ENCODE measurements at regions not wholly inside any gene's neighbourhood (a gene's known extent, or its start where the extent isn't known, plus 50 kb on each side); places are given as distances from the start of the nearest gene placed in this dataset.

- Histone ChIP-seq H3K27ac (ENCODE audit: insufficient read length, low read depth, low read length) (no peak overlapping the region), H3K27me3 (ENCODE audit: insufficient read depth, low read length) (no peaks in the 10 kb centered on the region), H4K20me1 (ENCODE audit: control insufficient read depth, insufficient read depth, insufficient read length) (no peaks in the 10 kb centered on the region), H3K4me2 (ENCODE audit: insufficient read depth, insufficient read length, low read length) (no peak overlapping the region), H3K56ac (ENCODE audit: insufficient read length, low read depth, low read length) (no peak overlapping the region), H3K4ac (ENCODE audit: low read depth, low read length) (no peak overlapping the region), H3K79me1 (ENCODE audit: insufficient read depth, low read depth, low read length, poor library complexity, severe bottlenecking) (no peaks in the 10 kb centered on the region), H2BK5ac (ENCODE audit: insufficient read length, low read length) (no peak overlapping the region), H4K5ac (ENCODE audit: insufficient read length, low read depth, low read length) (no peak overlapping the region), H3K9ac (ENCODE audit: extremely low read depth, insufficient read length, low read length) (no peak overlapping the region), H2BK12ac (ENCODE audit: insufficient read length, low read depth, low read length) (no peak overlapping the region), H3K14ac (ENCODE audit: insufficient read depth, low read length) (no peak overlapping the region), H2AFZ (ENCODE audit: low read length) (no peak overlapping the region), H3K23me2 (ENCODE audit: insufficient read length, low read depth, low read length, poor library complexity, severe bottlenecking) (no peaks in the 10 kb centered on the region), H2BK120ac (ENCODE audit: low read depth, low read length, poor library complexity, severe bottlenecking) (no peak overlapping the region), H3T11ph (ENCODE audit: low read length) (no peak overlapping the region), H3K4me1 (ENCODE audit: insufficient read depth, low read length) (no peaks in the 10 kb centered on the region), H4K8ac (replicated peaks; ENCODE audit: insufficient read length, low read depth, low read length) (no peak overlapping the region), H2AK5ac (ENCODE audit: insufficient read length, low read length) (no peak overlapping the region), H2BK15ac (ENCODE audit: low read depth, low read length) (no peak overlapping the region), H3K79me2 (ENCODE audit: insufficient read depth, low read length) (no peaks in the 10 kb centered on the region), H3K9me3 (ENCODE audit: control insufficient read depth, low read depth, low read length) (no peaks in the 10 kb centered on the region), H4K91ac (ENCODE audit: insufficient read length, low read depth, low read length) (no peak overlapping the region), H3K18ac (ENCODE audit: insufficient read length, low read depth, low read length) (no peak overlapping the region), H3K23ac (ENCODE audit: insufficient read length, low read depth, low read length) (no peak overlapping the region), H2BK20ac (ENCODE audit: low read depth, low read length, poor library complexity, severe bottlenecking) (no peak overlapping the region)
- Mint-ChIP-seq H3K4me1 (peaks cover 0 to 3% of the 10 kb centered on the region in 2 experiments; a peak in 2 of 4 replicates), H3K27ac (0 out of 7 replicates have a peak overlapping the region, but pooled peaks of 1 of the 3 experiments have one; percentile 27), H3K9me3 (peaks cover 0 to 2% of the 10 kb centered on the region in 2 experiments; a peak in 1 of 5 replicates), H3K36me3 (ENCODE audit: insufficient read depth in 1 of 3, low read depth in 3 of 3) (no peaks in the 10 kb centered on the region), H3K4me3 (no peak overlapping the region), H3K27me3 (ENCODE audit: low read depth) (no peaks in the 10 kb centered on the region)
- no peak for TF ChIP-seq CTCF (conservative IDR thresholded peaks at IDR 0.05)
- no peak for DNase-seq
- no CpG with 5 or more reads among the region's 1 CpG for WGBS (ENCODE audit: extremely low coverage, insufficient read length, low lambda C conversion rate)
Measured at GRCh38 chr7:12002428-12002827, 170.4 kb upstream of the THSD7A start.

Measured in H9 (cell line).